Osteocyte (in vitro differentiated cells): ENCODE measurements at regions not wholly inside any gene's neighbourhood (a gene's known extent, or its start where the extent isn't known, plus 50 kb on each side); places are given as distances from the start of the nearest gene placed in this dataset.
"Not testable (repeated sequence)": the region's sequence is repeated elsewhere in the genome, so short reads cannot be mapped to it uniquely, and the experiment has no call there.

Experiments
- DNase-seq: peaks from one replicate; pipeline ENCODE4 v3.0.0; 2021; ENCODE audit warnings: mixed read lengths; ENCODE audit not compliant: unreplicated experiment; ENCODE audit errors: extremely low spot score
- H3K27ac Mint-ChIP-seq: one replicate; pipeline ENCODE4 v1.8.0; 2021; ENCODE audit warnings: mild to moderate bottlenecking, mixed read lengths; ENCODE audit not compliant: unreplicated experiment
- H3K27me3 Mint-ChIP-seq: one replicate; pipeline ENCODE4 v1.8.0; 2021; ENCODE audit warnings: mixed read lengths; ENCODE audit not compliant: unreplicated experiment
- H3K36me3 Mint-ChIP-seq: one replicate; pipeline ENCODE4 v1.8.0; 2021; ENCODE audit warnings: mixed read lengths; ENCODE audit not compliant: unreplicated experiment
- H3K4me1 Mint-ChIP-seq: one replicate; pipeline ENCODE4 v1.8.0; 2021; ENCODE audit warnings: mixed read lengths; ENCODE audit not compliant: unreplicated experiment
- H3K4me3 Mint-ChIP-seq: one replicate; pipeline ENCODE4 v1.8.0; 2021; ENCODE audit warnings: mild to moderate bottlenecking, moderate library complexity, mixed read lengths; ENCODE audit not compliant: unreplicated experiment
- H3K9me3 Mint-ChIP-seq: one replicate; pipeline ENCODE4 v1.8.0; 2021; ENCODE audit warnings: mixed read lengths; ENCODE audit not compliant: unreplicated experiment
- TF ChIP-seq, protein P1 (sequence below): fragments of 200-600 bp; sonication (generic); IDR thresholded peaks from 2 replicates; pipeline ENCODE4 v1.5.0; 2021; ENCODE audit warnings: antibody characterized with exemption, mild to moderate bottlenecking, moderate library complexity

DNA sequence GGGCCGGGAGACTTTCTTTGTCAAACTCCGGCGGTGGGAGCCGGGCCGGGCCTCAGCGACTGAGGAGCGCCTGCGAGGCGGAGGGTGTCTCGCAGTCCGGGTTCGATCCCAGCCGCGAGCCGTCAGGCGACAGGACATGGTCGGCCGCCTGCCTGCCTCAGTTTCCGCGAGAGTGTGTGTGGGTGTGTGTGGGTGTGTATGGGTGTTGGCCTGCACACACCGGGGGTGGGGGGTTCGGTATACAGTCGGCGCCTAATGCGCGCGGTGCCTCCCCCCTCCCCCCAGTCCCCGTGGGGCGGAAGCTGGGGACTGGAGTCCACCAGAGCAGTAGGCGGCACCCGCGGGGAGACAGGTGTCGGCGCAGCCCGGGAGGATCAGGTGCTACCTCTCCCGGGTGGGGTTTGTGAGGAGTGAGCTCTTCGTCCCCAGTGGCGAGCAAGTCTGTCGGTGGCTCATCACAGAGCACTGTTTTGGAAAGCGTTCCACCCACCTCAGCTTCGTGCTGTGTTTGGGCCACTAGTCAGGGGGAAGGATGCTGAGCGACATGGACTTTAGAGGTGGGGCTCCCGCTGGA lies 246.3 kb downstream of the GOLGA6L6 start:
- Mint-ChIP-seq H3K36me3 (no peaks in the 10 kb centered on the region), H3K4me3 (no peak overlapping the region)
- no peak for DNase-seq

DNA sequence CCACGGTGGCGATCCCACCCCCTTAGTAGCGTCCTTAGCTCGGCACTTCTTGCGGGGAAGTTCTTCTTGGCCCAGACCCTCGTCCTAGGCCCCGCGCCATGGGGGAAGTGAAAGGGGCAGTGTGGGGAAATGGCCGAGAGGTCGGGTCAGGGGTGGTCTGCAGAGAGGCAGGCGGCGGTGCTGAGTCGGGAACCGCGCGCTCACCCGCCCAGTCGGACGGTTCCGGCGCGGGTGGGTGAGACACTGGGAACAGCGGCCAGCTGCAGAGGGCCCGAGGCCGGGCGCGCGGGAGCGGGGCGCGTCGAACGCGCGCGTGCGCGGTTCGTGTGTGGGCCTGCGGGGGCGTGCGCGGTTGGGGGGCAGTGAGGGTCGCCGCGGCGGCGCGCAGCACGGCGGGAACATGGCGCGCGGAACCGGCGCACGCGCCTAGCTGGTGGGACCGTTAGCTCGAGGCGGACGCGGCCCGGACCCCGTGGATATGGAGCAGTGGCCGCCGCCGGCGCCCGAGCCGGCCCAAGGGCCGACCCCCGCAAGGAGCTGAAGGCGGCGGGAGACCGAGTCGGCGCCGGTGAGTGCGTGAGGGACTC lies 246.9 kb downstream of the GOLGA6L6 start:
- TF ChIP-seq, protein P1, sequence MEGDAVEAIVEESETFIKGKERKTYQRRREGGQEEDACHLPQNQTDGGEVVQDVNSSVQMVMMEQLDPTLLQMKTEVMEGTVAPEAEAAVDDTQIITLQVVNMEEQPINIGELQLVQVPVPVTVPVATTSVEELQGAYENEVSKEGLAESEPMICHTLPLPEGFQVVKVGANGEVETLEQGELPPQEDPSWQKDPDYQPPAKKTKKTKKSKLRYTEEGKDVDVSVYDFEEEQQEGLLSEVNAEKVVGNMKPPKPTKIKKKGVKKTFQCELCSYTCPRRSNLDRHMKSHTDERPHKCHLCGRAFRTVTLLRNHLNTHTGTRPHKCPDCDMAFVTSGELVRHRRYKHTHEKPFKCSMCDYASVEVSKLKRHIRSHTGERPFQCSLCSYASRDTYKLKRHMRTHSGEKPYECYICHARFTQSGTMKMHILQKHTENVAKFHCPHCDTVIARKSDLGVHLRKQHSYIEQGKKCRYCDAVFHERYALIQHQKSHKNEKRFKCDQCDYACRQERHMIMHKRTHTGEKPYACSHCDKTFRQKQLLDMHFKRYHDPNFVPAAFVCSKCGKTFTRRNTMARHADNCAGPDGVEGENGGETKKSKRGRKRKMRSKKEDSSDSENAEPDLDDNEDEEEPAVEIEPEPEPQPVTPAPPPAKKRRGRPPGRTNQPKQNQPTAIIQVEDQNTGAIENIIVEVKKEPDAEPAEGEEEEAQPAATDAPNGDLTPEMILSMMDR = no peak
- Mint-ChIP-seq H3K27me3 (no peaks in the 10 kb centered on the region), H3K9me3 (peaks cover 20% of the 10 kb centered on the region), H3K27ac (no peak overlapping the region), H3K4me1 (no peaks in the 10 kb centered on the region), H3K36me3 (no peaks in the 10 kb centered on the region), H3K4me3 (no peak overlapping the region)
- DNase-seq = peak; percentile 95

More for the DNA sequence above, 246.3 kb downstream of the GOLGA6L6 start:
- H3K9me3 Mint-ChIP-seq = peaks cover 23% of the 10 kb centered on the region
- no peak overlapping the region for H3K27ac Mint-ChIP-seq
- no peaks in the 10 kb centered on the region for H3K4me1 Mint-ChIP-seq
- H3K27me3 Mint-ChIP-seq = no peaks in the 10 kb centered on the region
- TF ChIP-seq, protein P1 = no peak

DNA sequence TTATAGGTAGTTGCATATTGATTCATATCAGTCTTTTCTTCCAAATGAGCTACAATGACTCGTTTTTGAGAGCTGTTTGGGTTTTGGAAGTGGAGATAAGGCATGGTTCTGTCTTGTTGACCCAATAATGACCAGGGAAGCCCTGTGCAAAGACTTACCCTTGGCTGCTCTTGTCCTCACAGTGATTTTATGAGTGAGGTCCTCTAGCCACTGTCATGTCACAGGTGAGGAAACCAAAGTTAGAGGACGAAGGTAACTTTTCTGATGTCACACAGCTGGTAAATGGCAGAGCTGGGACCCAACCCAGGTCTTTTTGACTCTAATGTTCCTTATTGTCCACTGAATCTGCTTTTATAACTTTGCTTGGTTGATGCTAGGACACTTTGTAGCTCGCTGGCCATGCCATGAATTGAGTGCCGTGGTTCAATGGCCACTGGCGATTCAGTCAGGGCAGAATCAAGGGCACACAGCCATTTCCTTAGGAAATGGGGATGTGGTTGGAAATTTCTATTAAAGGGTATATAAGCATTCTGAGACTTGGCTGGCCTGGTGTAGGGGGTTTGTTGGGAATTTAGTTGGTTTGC lies 249.1 kb downstream of the GOLGA6L6 start:
- not testable (repeated sequence) for H3K4me1 Mint-ChIP-seq, H3K4me3 Mint-ChIP-seq, H3K27me3 Mint-ChIP-seq, H3K36me3 Mint-ChIP-seq, H3K9me3 Mint-ChIP-seq, H3K27ac Mint-ChIP-seq
- peak; percentile 85 for DNase-seq

DNA sequence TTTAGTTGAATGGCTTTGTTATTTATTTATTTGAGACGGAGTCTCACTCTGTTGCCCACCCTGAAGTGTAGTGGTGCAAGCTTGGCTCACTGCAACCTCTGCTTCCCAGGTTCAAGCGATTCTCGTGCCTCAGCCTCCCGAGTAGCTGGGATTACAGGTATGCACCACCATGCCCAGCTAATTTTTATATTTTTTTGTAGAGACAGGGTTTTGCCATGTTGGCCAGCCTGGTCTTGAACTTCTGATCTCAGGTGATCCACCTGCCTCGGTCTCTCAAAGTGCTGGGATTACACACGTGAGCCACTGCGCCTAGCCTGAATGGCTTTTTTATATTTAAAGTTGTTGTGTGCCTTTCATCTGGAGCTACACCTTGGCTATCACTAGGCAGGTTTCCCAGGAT lies 250.0 kb downstream of the GOLGA6L6 start:
- not testable (repeated sequence) for H3K4me3 Mint-ChIP-seq, H3K27ac Mint-ChIP-seq, H3K9me3 Mint-ChIP-seq, H3K4me1 Mint-ChIP-seq, H3K36me3 Mint-ChIP-seq, H3K27me3 Mint-ChIP-seq
- DNase-seq = peak; percentile 86

DNA sequence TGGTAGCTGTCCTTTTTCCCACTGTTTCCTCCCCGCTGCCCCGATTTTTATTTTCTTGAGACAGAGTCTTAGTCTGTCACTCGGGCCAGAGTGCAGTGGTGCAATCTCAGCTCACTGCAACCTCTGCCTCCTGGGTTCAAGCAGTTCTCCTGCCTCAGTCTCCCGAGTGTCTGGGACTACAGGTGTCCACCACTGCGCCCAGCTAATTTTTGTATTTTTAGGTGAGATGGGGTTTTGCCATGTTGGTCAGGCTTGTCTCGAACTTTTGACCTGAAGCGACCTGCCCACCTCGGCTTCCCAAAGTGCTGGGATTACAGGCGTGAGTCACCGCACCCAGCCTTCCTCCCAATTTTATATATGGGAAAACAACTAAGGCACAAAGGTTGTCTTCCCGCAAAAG lies 251.0 kb downstream of the GOLGA6L6 start:
- not testable (repeated sequence) for H3K9me3 Mint-ChIP-seq, H3K4me3 Mint-ChIP-seq, H3K27ac Mint-ChIP-seq, H3K27me3 Mint-ChIP-seq, H3K36me3 Mint-ChIP-seq, H3K4me1 Mint-ChIP-seq
- peak; percentile 87 for DNase-seq

DNA sequence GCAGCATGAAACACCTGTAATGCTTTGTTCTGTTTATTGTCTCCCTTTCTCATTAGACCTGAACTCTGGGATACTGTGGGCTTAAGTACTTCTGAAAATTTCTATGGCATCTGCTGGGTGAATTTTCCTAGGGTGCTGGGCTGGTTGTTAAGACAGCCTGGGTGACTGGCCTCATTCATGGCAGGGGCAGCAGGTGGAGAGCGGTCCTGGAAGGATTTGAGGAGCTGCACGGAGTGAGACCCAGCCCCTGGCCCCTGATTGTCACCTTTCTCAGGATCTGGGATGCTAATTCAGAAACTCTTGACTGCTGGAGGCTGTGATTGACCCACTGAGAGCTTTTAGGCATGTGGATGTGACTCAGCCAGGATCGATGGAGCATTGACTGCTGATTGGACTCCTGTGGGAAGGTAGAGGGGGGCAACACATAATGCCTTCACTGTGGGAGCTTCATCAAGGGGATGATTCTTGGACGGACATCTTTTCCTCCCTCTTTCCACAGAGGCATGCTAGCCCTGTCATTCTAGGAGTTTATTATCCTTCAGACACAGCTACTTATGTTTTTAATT lies 252.0 kb downstream of the GOLGA6L6 start:
- not testable (repeated sequence) for H3K27ac Mint-ChIP-seq, H3K4me3 Mint-ChIP-seq
- DNase-seq = peak; percentile 85

DNA sequence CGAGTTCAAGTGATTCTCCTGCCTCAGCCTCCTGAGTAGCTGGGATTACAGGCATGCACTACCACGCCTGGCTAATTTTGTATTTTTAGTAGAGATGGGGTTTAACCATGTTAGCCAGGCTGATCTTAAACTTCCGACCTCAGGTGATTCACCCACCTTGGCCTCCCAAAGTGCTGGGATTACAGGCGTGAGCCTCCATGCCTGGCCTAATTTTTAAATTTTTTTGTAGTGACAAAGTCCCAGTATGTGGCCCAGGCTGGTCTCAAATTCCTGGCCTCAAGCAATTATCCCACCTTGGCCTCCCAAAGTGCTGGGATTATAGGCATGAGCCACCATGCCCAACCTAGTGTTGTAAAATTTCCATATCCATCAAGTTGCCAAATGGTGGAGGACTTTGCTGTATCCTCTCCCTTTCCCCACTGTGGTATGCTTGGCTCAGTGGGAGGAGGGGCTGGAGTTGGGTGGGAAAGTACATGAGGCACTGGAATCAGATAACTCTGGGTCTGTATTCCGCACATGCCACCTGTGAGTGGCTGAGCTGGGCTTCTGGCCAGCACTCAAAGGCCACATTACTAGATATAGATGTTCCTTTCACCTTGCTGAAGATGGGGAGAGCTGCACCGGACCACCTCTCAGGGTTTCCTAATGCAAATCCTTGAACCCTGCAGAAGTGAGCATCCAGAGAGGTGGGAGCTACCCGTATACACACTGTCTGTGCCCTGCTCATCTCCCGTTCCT lies 252.6 kb downstream of the GOLGA6L6 start:
- not testable (repeated sequence) for H3K27me3 Mint-ChIP-seq, H3K4me3 Mint-ChIP-seq, H3K36me3 Mint-ChIP-seq, H3K9me3 Mint-ChIP-seq, H3K4me1 Mint-ChIP-seq, H3K27ac Mint-ChIP-seq
- DNase-seq = peak; percentile 87

More for the DNA sequence above, 252.0 kb downstream of the GOLGA6L6 start:
- not testable (repeated sequence) for H3K27me3 Mint-ChIP-seq, H3K36me3 Mint-ChIP-seq, H3K4me1 Mint-ChIP-seq, H3K9me3 Mint-ChIP-seq

DNA sequence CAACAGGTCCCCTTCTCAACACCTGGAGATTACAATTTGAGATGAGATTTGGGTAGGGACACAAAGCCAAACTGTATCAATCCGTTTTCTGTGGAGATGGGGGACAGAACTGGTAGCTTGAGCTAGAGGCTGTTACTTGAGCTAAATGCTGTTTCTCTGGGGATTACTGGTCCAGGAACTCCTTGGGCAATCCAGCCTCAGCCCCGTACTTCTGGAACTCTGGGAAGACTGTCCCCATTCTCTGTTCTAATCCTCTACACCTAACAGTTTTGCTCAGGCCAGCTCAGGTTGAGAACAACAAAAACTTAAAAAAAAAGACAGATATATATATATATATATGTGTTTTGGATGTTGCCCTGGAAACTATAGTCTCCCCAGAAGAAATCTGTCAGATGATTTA lies 255.0 kb downstream of the GOLGA6L6 start:
- not testable (repeated sequence) for H3K27me3 Mint-ChIP-seq, H3K36me3 Mint-ChIP-seq, H3K4me3 Mint-ChIP-seq, H3K27ac Mint-ChIP-seq, H3K9me3 Mint-ChIP-seq, H3K4me1 Mint-ChIP-seq
- DNase-seq = peak; percentile 80

DNA sequence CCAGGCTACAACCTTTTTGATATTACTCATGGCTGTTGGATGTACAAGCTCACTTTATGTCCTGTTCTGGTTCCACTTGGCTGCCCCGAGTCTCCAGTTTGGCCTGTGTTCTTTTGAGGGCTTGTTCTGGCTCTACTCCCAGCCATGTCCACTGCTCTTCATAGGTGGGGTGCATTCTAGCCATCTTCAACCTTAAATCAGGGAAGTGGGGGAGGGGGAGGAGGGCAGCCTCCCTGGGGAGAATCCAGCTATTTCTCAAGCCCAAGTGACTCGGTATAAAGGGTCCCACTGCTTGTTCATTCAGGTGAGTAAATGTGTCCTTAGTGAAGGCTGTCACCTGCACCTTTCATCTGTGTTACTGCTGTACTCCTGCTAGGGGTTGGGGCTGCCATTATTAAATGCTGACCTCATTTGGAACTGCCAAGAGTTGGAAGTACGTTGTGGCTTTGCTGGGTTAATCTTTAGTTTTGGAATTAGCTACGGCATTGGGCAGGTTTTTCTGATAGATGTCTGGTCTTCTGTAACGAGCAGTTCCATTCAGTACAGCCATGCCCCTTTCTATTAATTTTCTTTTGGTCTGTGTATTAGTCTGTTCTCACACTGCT lies 255.8 kb downstream of the GOLGA6L6 start:
- H3K27me3 Mint-ChIP-seq, H3K4me1 Mint-ChIP-seq, H3K27ac Mint-ChIP-seq, H3K4me3 Mint-ChIP-seq, H3K36me3 Mint-ChIP-seq, H3K9me3 Mint-ChIP-seq: not testable (repeated sequence)
- peak; percentile 89 for DNase-seq
